GM12878 (cell line): ENCODE measurements at regions not wholly inside any gene's neighbourhood (a gene's known extent, or its start where the extent isn't known, plus 50 kb on each side); places are given as distances from the start of the nearest gene placed in this dataset.

ENCODE experiments used
- ATAC-seq: fragments of 200-7000 bp; cut with Tn5 transposase; 3 replicates; pipeline ENCODE4 v1.9.1; 2020; ENCODE audit warnings: mild to moderate bottlenecking, moderate library complexity
- BruUV-seq: library from RNA; stranded (reverse); fragments of 400-500 nt; replicated peaks from 2 replicates; lab custom pipeline; 2021; lab: Mats Ljungman, UMichigan
- CTCF ChIA-PET: fragments of 300-600 bp; sonication (Branson Sonifier 250); formaldehyde crosslinking; extraction: SDS; loops from one replicate; lab custom pipeline; 2021; ENCODE audit warnings: inconsistent platforms; lab: Yijun Ruan, JAX
- POLR2A ChIA-PET: fragments of 350-600 bp; formaldehyde crosslinking; extraction: SDS; loops from one replicate; lab custom pipeline; 2021; ENCODE audit warnings: inconsistent platforms; lab: Charles Lee
- RAD21 ChIA-PET: fragments of 300-600 bp; sonication (Branson Sonifier 250); formaldehyde crosslinking; loops from one replicate; lab custom pipeline; 2023; ENCODE audit warnings: antibody characterized with exemption; ENCODE audit not compliant: unreplicated experiment; lab: Charles Lee
- SMC1A ChIA-PET: fragments of 300-600 bp; sonication (Branson Sonifier 250); formaldehyde crosslinking; loops from one replicate; lab custom pipeline; 2023; ENCODE audit not compliant: unreplicated experiment, uncharacterized antibody; lab: Charles Lee
- DNase-seq: peaks from one replicate; pipeline ENCODE4 v3.0.0-alpha.2; 2011; ENCODE audit warnings: low read depth, low spot score
- FAIRE-seq: peaks from 3 replicates; lab custom pipeline; 2011; peaks lifted over from hg19 to GRCh38; lab: Jason Lieb, UNC
- H2AFZ ChIP-seq: 2 replicates; pipeline ENCODE4 v1.6.0; 2011; ENCODE audit warnings: low read depth, low read length, control low read depth; ENCODE audit not compliant: control insufficient read depth
- H3K27ac ChIP-seq: 2 replicates; pipeline ENCODE4 v1.5.1; 2011; ENCODE audit warnings: control low read depth; ENCODE audit not compliant: control insufficient read depth, insufficient read depth
- H3K27me3 ChIP-seq, 2 experiments: replicated peaks in 1 of 2; 2 replicates each; pipeline versions ENCODE4 v1.6.0 to v1.6.1; 2011; ENCODE audit warnings: low read length in 1 of 2; ENCODE audit not compliant: control insufficient read depth in 2 of 2, insufficient read depth in 2 of 2
- H3K36me3 ChIP-seq, 2 experiments: 2 replicates each; pipeline ENCODE4 v1.5.1; 2011; ENCODE audit warnings: low read length in 1 of 2; ENCODE audit not compliant: control insufficient read depth in 2 of 2, insufficient read depth in 2 of 2
- H3K4me1 ChIP-seq: 2 replicates; pipeline ENCODE4 v1.6.1; 2011; ENCODE audit warnings: mild to moderate bottlenecking, low read length, moderate library complexity, mixed read lengths; ENCODE audit not compliant: control insufficient read depth, insufficient read depth
- H3K4me2 ChIP-seq: 2 replicates; pipeline ENCODE4 v1.6.0; 2011; ENCODE audit warnings: control low read depth; ENCODE audit not compliant: control insufficient read depth, insufficient read depth
- H3K4me3 ChIP-seq: fragments of 200-600 bp; sonication (generic); 2 replicates; pipeline ENCODE4 v1.5.1; 2016
- H3K79me2 ChIP-seq: 2 replicates; pipeline ENCODE4 v1.6.0; 2011; ENCODE audit warnings: low read length; ENCODE audit not compliant: control insufficient read depth, insufficient read depth
- H3K9ac ChIP-seq: 2 replicates; pipeline ENCODE4 v1.8.0; 2011; ENCODE audit warnings: low read length, control low read depth, mixed read lengths; ENCODE audit not compliant: control insufficient read depth, insufficient read depth
- H3K9me3 ChIP-seq: replicated peaks from 3 replicates; pipeline ENCODE4 v1.5.1; 2011; ENCODE audit warnings: mild to moderate bottlenecking, low read length; ENCODE audit not compliant: control insufficient read depth, insufficient read depth
- H4K20me1 ChIP-seq: 2 replicates; pipeline ENCODE4 v1.6.0; 2011; ENCODE audit not compliant: control insufficient read depth, insufficient read depth
- EP300 ChIP-seq, 2 experiments: fragments of 150-350 bp in 1 of 2; IDR thresholded peaks; 2 replicates each; pipeline ENCODE4 v1.6.1; 2011 to 2012; ENCODE audit warnings: low read depth in 2 of 2, low read length in 2 of 2, borderline replicate concordance in 1 of 2, improper control_type of control experiment in 1 of 2, inconsistent platforms in 1 of 2; ENCODE audit not compliant: control insufficient read depth in 1 of 2
- MTA2 ChIP-seq: fragments of 450-650 bp; IDR thresholded peaks from 2 replicates; pipeline ENCODE4 v1.6.1; 2016; ENCODE audit warnings: low read depth, mild to moderate bottlenecking, moderate library complexity
- MYB ChIP-seq: fragments of 150-350 bp; IDR thresholded peaks from 2 replicates; pipeline ENCODE4 v1.6.1; 2014; ENCODE audit warnings: mild to moderate bottlenecking, low read depth, low read length, borderline replicate concordance
- PAX8 ChIP-seq: fragments of 450-650 bp; IDR thresholded peaks from 2 replicates; pipeline ENCODE4 v1.6.1; 2017; ENCODE audit warnings: mild to moderate bottlenecking, moderate library complexity
- POLR2A ChIP-seq: IDR thresholded peaks from 2 replicates; pipeline ENCODE4 v1.6.1; 2011; ENCODE audit warnings: low read depth, mild to moderate bottlenecking, low read length
- SMAD1 ChIP-seq: fragments of 450-650 bp; IDR thresholded peaks from 2 replicates; pipeline ENCODE4 v1.6.1; 2018; ENCODE audit warnings: mild to moderate bottlenecking, low read depth; ENCODE audit not compliant: partially characterized antibody
- SREBF2 ChIP-seq: IDR thresholded peaks from 2 replicates; pipeline ENCODE4 v1.6.1; 2012; ENCODE audit warnings: mild to moderate bottlenecking, low read length
- TCF12 ChIP-seq: IDR thresholded peaks from 2 replicates; pipeline ENCODE4 v1.6.1; 2011; ENCODE audit warnings: low read depth, mild to moderate bottlenecking, low read length
- ZNF274 ChIP-seq: IDR thresholded peaks from one replicate; pipeline ENCODE4 v1.8.0; 2011; ENCODE audit not compliant: insufficient read length, insufficient read depth
- WGBS: methylation state at CpG from one replicate; pipeline ENCODE4 v1.1.6; 2016; ENCODE audit warnings: low lambda C conversion rate; ENCODE audit not compliant: insufficient replicate concordance, insufficient coverage; ENCODE audit errors: missing lambda C conversion rate; 5-methylcytosine and 5-hydroxymethylcytosine counted together
- in situ Hi-C: fragments of 300-500 bp; cut with MboI; formaldehyde crosslinking; loops from 9 replicates; pipeline ENCODE4 v1.14.3; 2018; ENCODE audit warnings: mixed read lengths
- intact Hi-C: fragments of 100-400 bp; cut with micrococcal nuclease; formaldehyde crosslinking; loops from one replicate; pipeline ENCODE4 v1.14.2; 2022; ENCODE audit not compliant: unreplicated experiment
- TF ChIP-seq, protein P1 (sequence below): fragments of 450-650 bp; IDR thresholded peaks from 2 replicates; pipeline ENCODE4 v1.6.1; 2017; ENCODE audit warnings: mild to moderate bottlenecking, moderate library complexity
- TF ChIP-seq, protein P2 (sequence below): IDR thresholded peaks from 2 replicates; pipeline ENCODE4 v1.6.1; 2012; ENCODE audit warnings: improper control_type of control experiment, low read depth, low read length; ENCODE audit not compliant: insufficient replicate concordance
- TF ChIP-seq, protein P3 (sequence below): fragments of 450-650 bp; formaldehyde crosslinking; IDR thresholded peaks from 2 replicates; pipeline ENCODE4 v1.4.0; 2020; ENCODE audit warnings: mild to moderate bottlenecking, moderate library complexity

GRCh38 chr2:177080746-177081284 lies 131.8 kb upstream of the HNRNPA3 start:
- Histone ChIP-seq H3K36me3 (no peaks in the 10 kb centered on the region), H3K4me3 (no peak overlapping the region), H3K27ac (no peak overlapping the region), H3K9ac (no peak overlapping the region), H3K4me2 (no peak overlapping the region), H3K27me3 (no peaks in the 10 kb centered on the region), H4K20me1 (no peaks in the 10 kb centered on the region), H3K4me1 (no peaks in the 10 kb centered on the region), H2AFZ (no peak overlapping the region), H3K9me3 (no peaks in the 10 kb centered on the region), H3K79me2 (no peaks in the 10 kb centered on the region)
- ChIA-PET POLR2A (no interaction called here), SMC1A (no interaction called here), CTCF (no interaction called here), RAD21 (interaction anchor here (0.7 kb wide), 1 partner anchor 170 kb away, joined by 3 read pairs; no protein-coding TSS in a partner anchor)
- WGBS: 28% methylated on average over 3 of the region's 3 CpGs
- FAIRE-seq (no peak), DNase-seq (no peak), ATAC-seq (no peak)
- intact Hi-C loops (no loop called here), in situ Hi-C loops (no loop called here)
- no TSS peak for BruUV-seq
- TF ChIP-seq EP300 (IDR thresholded peaks at IDR 0.05; ENCODE audit: borderline replicate concordance in 1 of 2, control insufficient read depth in 1 of 2, low read depth in 2 of 2, low read length in 2 of 2) (no peak), SMAD1 (no peak), TCF12 (no peak), MYB (no peak), PAX8 (no peak), POLR2A (no peak), MTA2 (no peak), ZNF274 (no peak), SREBF2 (no peak)
- TF ChIP-seq, protein P1, sequence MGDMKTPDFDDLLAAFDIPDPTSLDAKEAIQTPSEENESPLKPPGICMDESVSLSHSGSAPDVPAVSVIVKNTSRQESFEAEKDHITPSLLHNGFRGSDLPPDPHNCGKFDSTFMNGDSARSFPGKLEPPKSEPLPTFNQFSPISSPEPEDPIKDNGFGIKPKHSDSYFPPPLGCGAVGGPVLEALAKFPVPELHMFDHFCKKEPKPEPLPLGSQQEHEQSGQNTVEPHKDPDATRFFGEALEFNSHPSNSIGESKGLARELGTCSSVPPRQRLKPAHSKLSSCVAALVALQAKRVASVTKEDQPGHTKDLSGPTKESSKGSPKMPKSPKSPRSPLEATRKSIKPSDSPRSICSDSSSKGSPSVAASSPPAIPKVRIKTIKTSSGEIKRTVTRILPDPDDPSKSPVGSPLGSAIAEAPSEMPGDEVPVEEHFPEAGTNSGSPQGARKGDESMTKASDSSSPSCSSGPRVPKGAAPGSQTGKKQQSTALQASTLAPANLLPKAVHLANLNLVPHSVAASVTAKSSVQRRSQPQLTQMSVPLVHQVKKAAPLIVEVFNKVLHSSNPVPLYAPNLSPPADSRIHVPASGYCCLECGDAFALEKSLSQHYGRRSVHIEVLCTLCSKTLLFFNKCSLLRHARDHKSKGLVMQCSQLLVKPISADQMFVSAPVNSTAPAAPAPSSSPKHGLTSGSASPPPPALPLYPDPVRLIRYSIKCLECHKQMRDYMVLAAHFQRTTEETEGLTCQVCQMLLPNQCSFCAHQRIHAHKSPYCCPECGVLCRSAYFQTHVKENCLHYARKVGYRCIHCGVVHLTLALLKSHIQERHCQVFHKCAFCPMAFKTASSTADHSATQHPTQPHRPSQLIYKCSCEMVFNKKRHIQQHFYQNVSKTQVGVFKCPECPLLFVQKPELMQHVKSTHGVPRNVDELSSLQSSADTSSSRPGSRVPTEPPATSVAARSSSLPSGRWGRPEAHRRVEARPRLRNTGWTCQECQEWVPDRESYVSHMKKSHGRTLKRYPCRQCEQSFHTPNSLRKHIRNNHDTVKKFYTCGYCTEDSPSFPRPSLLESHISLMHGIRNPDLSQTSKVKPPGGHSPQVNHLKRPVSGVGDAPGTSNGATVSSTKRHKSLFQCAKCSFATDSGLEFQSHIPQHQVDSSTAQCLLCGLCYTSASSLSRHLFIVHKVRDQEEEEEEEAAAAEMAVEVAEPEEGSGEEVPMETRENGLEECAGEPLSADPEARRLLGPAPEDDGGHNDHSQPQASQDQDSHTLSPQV: no peak
- TF ChIP-seq, protein P2, sequence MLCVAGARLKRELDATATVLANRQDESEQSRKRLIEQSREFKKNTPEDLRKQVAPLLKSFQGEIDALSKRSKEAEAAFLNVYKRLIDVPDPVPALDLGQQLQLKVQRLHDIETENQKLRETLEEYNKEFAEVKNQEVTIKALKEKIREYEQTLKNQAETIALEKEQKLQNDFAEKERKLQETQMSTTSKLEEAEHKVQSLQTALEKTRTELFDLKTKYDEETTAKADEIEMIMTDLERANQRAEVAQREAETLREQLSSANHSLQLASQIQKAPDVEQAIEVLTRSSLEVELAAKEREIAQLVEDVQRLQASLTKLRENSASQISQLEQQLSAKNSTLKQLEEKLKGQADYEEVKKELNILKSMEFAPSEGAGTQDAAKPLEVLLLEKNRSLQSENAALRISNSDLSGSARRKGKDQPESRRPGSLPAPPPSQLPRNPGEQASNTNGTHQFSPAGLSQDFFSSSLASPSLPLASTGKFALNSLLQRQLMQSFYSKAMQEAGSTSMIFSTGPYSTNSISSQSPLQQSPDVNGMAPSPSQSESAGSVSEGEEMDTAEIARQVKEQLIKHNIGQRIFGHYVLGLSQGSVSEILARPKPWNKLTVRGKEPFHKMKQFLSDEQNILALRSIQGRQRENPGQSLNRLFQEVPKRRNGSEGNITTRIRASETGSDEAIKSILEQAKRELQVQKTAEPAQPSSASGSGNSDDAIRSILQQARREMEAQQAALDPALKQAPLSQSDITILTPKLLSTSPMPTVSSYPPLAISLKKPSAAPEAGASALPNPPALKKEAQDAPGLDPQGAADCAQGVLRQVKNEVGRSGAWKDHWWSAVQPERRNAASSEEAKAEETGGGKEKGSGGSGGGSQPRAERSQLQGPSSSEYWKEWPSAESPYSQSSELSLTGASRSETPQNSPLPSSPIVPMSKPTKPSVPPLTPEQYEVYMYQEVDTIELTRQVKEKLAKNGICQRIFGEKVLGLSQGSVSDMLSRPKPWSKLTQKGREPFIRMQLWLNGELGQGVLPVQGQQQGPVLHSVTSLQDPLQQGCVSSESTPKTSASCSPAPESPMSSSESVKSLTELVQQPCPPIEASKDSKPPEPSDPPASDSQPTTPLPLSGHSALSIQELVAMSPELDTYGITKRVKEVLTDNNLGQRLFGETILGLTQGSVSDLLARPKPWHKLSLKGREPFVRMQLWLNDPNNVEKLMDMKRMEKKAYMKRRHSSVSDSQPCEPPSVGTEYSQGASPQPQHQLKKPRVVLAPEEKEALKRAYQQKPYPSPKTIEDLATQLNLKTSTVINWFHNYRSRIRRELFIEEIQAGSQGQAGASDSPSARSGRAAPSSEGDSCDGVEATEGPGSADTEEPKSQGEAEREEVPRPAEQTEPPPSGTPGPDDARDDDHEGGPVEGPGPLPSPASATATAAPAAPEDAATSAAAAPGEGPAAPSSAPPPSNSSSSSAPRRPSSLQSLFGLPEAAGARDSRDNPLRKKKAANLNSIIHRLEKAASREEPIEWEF: no peak
- TF ChIP-seq, protein P3, sequence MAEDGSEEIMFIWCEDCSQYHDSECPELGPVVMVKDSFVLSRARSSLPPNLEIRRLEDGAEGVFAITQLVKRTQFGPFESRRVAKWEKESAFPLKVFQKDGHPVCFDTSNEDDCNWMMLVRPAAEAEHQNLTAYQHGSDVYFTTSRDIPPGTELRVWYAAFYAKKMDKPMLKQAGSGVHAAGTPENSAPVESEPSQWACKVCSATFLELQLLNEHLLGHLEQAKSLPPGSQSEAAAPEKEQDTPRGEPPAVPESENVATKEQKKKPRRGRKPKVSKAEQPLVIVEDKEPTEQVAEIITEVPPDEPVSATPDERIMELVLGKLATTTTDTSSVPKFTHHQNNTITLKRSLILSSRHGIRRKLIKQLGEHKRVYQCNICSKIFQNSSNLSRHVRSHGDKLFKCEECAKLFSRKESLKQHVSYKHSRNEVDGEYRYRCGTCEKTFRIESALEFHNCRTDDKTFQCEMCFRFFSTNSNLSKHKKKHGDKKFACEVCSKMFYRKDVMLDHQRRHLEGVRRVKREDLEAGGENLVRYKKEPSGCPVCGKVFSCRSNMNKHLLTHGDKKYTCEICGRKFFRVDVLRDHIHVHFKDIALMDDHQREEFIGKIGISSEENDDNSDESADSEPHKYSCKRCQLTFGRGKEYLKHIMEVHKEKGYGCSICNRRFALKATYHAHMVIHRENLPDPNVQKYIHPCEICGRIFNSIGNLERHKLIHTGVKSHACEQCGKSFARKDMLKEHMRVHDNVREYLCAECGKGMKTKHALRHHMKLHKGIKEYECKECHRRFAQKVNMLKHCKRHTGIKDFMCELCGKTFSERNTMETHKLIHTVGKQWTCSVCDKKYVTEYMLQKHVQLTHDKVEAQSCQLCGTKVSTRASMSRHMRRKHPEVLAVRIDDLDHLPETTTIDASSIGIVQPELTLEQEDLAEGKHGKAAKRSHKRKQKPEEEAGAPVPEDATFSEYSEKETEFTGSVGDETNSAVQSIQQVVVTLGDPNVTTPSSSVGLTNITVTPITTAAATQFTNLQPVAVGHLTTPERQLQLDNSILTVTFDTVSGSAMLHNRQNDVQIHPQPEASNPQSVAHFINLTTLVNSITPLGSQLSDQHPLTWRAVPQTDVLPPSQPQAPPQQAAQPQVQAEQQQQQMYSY (CRISPR knock-in tag): no peak
